WTC11 (cell line): ENCODE measurements at regions not wholly inside any gene's neighbourhood (a gene's known extent, or its start where the extent isn't known, plus 50 kb on each side); places are given as distances from the start of the nearest gene placed in this dataset.

ENCODE experiments used
- ATAC-seq: fragments of 200-7000 bp; cut with Tn5 transposase; 2 replicates; pipeline ENCODE4 v1.10.0; 2021; ENCODE audit warnings: mild to moderate bottlenecking, moderate library complexity
- CTCF ChIA-PET: fragments of 300-600 bp; sonication (Branson Sonifier 250); formaldehyde crosslinking; loops from one replicate; lab custom pipeline; 2021; ENCODE audit warnings: antibody characterized with exemption; lab: Charles Lee
- POLR2A ChIA-PET: fragments of 350-600 bp; sonication (Branson Sonifier 250); formaldehyde crosslinking; loops from one replicate; lab custom pipeline; 2021; ENCODE audit warnings: antibody characterized with exemption; lab: Charles Lee
- DNase-seq: peaks from one replicate; pipeline ENCODE4 v3.0.0; 2021; ENCODE audit warnings: low spot score
- H3K27ac Mint-ChIP-seq: 2 replicates; pipeline ENCODE4 v1.8.0; 2021; ENCODE audit warnings: mixed read lengths
- H3K27me3 Mint-ChIP-seq: 2 replicates; pipeline ENCODE4 v1.8.0; 2021; ENCODE audit warnings: low read depth, mild to moderate bottlenecking, moderate library complexity, mixed read lengths
- H3K36me3 Mint-ChIP-seq: 2 replicates; pipeline ENCODE4 v1.8.0; 2021; ENCODE audit warnings: mixed read lengths
- H3K4me1 Mint-ChIP-seq: 2 replicates; pipeline ENCODE4 v1.8.0; 2022; ENCODE audit warnings: mixed read lengths
- H3K4me3 Mint-ChIP-seq: 2 replicates; pipeline ENCODE4 v1.8.0; 2021; ENCODE audit warnings: mild to moderate bottlenecking, moderate library complexity, mixed read lengths
- H3K9me3 Mint-ChIP-seq: 2 replicates; pipeline ENCODE4 v1.8.0; 2021; ENCODE audit warnings: mixed read lengths
- ATF6 ChIP-seq: sonication (generic); formaldehyde crosslinking; IDR thresholded peaks from 2 replicates; pipeline ENCODE4 v1.8.1; 2023; ENCODE audit warnings: mild to moderate bottlenecking, missing genetic modification reagents
- FOXK1 ChIP-seq: sonication (generic); formaldehyde crosslinking; IDR thresholded peaks from 2 replicates; pipeline ENCODE4 v1.8.0; 2022; ENCODE audit warnings: mild to moderate bottlenecking, moderate library complexity, missing genetic modification reagents
- HMGA2 ChIP-seq: fragments of 250-450 bp; sonication (Bioruptor Pico); IDR thresholded peaks from 2 replicates; pipeline ENCODE4 v1.4.0; 2021; ENCODE audit warnings: mild to moderate bottlenecking, moderate library complexity
- HMGXB4 ChIP-seq: sonication (generic); formaldehyde crosslinking; IDR thresholded peaks from 2 replicates; pipeline ENCODE4 v1.8.1; 2023; ENCODE audit warnings: mild to moderate bottlenecking, moderate library complexity, missing genetic modification reagents
- JAZF1 ChIP-seq: fragments of 250-450 bp; sonication (Bioruptor Pico); IDR thresholded peaks from 2 replicates; pipeline ENCODE4 v1.9.0; 2021; ENCODE audit warnings: moderate library complexity, mild to moderate bottlenecking, inconsistent platforms
- PRRX2 ChIP-seq: fragments of 250-450 bp; sonication (Bioruptor Pico); IDR thresholded peaks from 2 replicates; pipeline ENCODE4 v1.8.0; 2021; ENCODE audit warnings: mild to moderate bottlenecking
- STAT6 ChIP-seq: sonication (generic); formaldehyde crosslinking; conservative IDR thresholded peaks from 2 replicates; pipeline ENCODE4 v1.8.1; 2023; ENCODE audit warnings: mild to moderate bottlenecking, low read depth, missing genetic modification reagents, moderate library complexity
- ZMAT4 ChIP-seq: fragments of 250-450 bp; sonication (Bioruptor Pico); IDR thresholded peaks from 2 replicates; pipeline ENCODE4 v1.9.0; 2021; ENCODE audit warnings: mild to moderate bottlenecking
- ZNF121 ChIP-seq: sonication (generic); formaldehyde crosslinking; IDR thresholded peaks from 2 replicates; pipeline ENCODE4 v1.8.0; 2023; ENCODE audit warnings: missing genetic modification reagents
- ZNF138 ChIP-seq: sonication (generic); formaldehyde crosslinking; conservative IDR thresholded peaks from 2 replicates; pipeline ENCODE4 v1.8.1; 2022; ENCODE audit warnings: mild to moderate bottlenecking, moderate library complexity, missing genetic modification reagents
- ZNF281 ChIP-seq: sonication (generic); formaldehyde crosslinking; IDR thresholded peaks from 2 replicates; pipeline ENCODE4 v1.8.0; 2023; ENCODE audit warnings: mild to moderate bottlenecking, missing genetic modification reagents
- ZNF317 ChIP-seq: sonication (generic); formaldehyde crosslinking; IDR thresholded peaks from 2 replicates; pipeline ENCODE4 v1.8.1; 2023; ENCODE audit warnings: low read depth, mild to moderate bottlenecking, moderate library complexity, missing genetic modification reagents, borderline replicate concordance
- ZNF396 ChIP-seq: fragments of 250-450 bp; sonication (Bioruptor Pico); IDR thresholded peaks from 2 replicates; pipeline ENCODE4 v1.8.0; 2021; ENCODE audit warnings: mild to moderate bottlenecking, moderate library complexity, borderline replicate concordance
- ZNF416 ChIP-seq: fragments of 250-450 bp; sonication (Bioruptor Pico); IDR thresholded peaks from 2 replicates; pipeline ENCODE4 v1.9.0; 2021; ENCODE audit warnings: mild to moderate bottlenecking, inconsistent platforms
- TF ChIP-seq, protein P1 (sequence below): sonication (generic); formaldehyde crosslinking; IDR thresholded peaks from 2 replicates; pipeline ENCODE4 v1.8.1; 2023; ENCODE audit warnings: mild to moderate bottlenecking, missing genetic modification reagents, moderate library complexity
- TF ChIP-seq, protein P2 (sequence below): sonication (generic); formaldehyde crosslinking; IDR thresholded peaks from 2 replicates; pipeline ENCODE4 v1.8.0; 2022; ENCODE audit warnings: mild to moderate bottlenecking, missing genetic modification reagents
- TF ChIP-seq, protein P3 (sequence below): sonication (generic); formaldehyde crosslinking; IDR thresholded peaks from 2 replicates; pipeline ENCODE4 v1.8.1; 2022; ENCODE audit warnings: mild to moderate bottlenecking, moderate library complexity, missing genetic modification reagents

DNA sequence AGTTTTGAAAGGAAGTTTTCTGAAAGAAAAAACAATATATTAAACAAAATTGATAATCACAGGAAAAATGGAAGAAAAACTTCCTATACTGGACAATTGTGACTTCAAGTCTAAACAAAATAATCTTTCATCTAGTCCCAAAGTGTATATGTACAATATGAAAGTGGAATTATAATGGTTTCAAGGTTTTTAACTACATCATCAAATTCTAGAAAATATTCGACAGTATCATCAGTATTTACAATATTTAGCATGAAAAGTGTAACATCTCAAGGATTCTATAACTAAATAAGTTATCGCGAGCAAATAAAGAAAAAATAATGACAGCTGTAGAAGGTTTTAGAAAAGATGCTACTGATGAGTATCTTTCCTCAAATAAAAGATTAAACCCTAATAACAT is 310.9 kb upstream of the LRFN5 start:
- POLR2A ChIA-PET: no interaction called here
- H3K9me3 Mint-ChIP-seq: no peaks in the 10 kb centered on the region
- CTCF ChIA-PET: no interaction called here
- H3K4me3 Mint-ChIP-seq: no peak overlapping the region
- no peaks in the 10 kb centered on the region for H3K27me3 Mint-ChIP-seq
- peaks cover under 1% of the 10 kb centered on the region for H3K4me1 Mint-ChIP-seq
- H3K27ac Mint-ChIP-seq: no peak overlapping the region
- no peaks in the 10 kb centered on the region for H3K36me3 Mint-ChIP-seq
- TF ChIP-seq, protein P1, sequence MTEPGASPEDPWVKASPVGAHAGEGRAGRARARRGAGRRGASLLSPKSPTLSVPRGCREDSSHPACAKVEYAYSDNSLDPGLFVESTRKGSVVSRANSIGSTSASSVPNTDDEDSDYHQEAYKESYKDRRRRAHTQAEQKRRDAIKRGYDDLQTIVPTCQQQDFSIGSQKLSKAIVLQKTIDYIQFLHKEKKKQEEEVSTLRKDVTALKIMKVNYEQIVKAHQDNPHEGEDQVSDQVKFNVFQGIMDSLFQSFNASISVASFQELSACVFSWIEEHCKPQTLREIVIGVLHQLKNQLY (CRISPR knock-in tag): no peak
- TF ChIP-seq ZNF138 (CRISPR knock-in tag) (no peak), HMGA2 (CRISPR knock-in tag) (no peak), JAZF1 (CRISPR knock-in tag) (no peak), HMGXB4 (CRISPR knock-in tag) (no peak), ZNF317 (CRISPR knock-in tag) (no peak), ZNF281 (no peak), ZNF396 (CRISPR knock-in tag) (no peak), ZMAT4 (CRISPR knock-in tag) (no peak), ZNF121 (CRISPR knock-in tag) (no peak), ATF6 (CRISPR knock-in tag) (no peak), FOXK1 (CRISPR knock-in tag) (no peak), PRRX2 (CRISPR knock-in tag) (no peak), STAT6 (CRISPR knock-in tag) (no peak), ZNF416 (CRISPR knock-in tag) (no peak)
- TF ChIP-seq, protein P2, sequence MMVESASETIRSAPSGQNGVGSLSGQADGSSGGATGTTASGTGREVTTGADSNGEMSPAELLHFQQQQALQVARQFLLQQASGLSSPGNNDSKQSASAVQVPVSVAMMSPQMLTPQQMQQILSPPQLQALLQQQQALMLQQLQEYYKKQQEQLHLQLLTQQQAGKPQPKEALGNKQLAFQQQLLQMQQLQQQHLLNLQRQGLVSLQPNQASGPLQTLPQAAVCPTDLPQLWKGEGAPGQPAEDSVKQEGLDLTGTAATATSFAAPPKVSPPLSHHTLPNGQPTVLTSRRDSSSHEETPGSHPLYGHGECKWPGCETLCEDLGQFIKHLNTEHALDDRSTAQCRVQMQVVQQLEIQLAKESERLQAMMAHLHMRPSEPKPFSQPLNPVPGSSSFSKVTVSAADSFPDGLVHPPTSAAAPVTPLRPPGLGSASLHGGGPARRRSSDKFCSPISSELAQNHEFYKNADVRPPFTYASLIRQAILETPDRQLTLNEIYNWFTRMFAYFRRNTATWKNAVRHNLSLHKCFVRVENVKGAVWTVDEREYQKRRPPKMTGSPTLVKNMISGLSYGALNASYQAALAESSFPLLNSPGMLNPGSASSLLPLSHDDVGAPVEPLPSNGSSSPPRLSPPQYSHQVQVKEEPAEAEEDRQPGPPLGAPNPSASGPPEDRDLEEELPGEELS (CRISPR knock-in tag): no peak
- TF ChIP-seq, protein P3, sequence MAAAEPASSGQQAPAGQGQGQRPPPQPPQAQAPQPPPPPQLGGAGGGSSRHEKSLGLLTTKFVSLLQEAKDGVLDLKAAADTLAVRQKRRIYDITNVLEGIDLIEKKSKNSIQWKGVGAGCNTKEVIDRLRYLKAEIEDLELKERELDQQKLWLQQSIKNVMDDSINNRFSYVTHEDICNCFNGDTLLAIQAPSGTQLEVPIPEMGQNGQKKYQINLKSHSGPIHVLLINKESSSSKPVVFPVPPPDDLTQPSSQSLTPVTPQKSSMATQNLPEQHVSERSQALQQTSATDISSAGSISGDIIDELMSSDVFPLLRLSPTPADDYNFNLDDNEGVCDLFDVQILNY (CRISPR knock-in tag): no peak
- no peak for DNase-seq
- ATAC-seq: no peak
